HG02798 (cell line): ENCODE measurements at regions not wholly inside any gene's neighbourhood (a gene's known extent, or its start where the extent isn't known, plus 50 kb on each side); places are given as distances from the start of the nearest gene placed in this dataset.
"Not testable (repeated sequence)": the region's sequence is repeated elsewhere in the genome, so short reads cannot be mapped to it uniquely, and the experiment has no call there.

Experiments
- ATAC-seq: cut with Tn5 transposase; IDR thresholded peaks from one replicate; pipeline ENCODE4 v1.9.1; 2021; ENCODE audit warnings: mild to moderate bottlenecking; ENCODE audit not compliant: unreplicated experiment, poor library complexity

GRCh38 chr1:177891809-177892208 is 78.0 kb downstream of the SEC16B start:
- ATAC-seq: no peak

- ATAC-seq: no peak
Observed at GRCh38 chr1:177890479-177890878, 79.4 kb downstream of the SEC16B start.

GRCh38 chr1:177884479-177885021 is 85.3 kb downstream of the SEC16B start:
- no peak for ATAC-seq

GRCh38 chr1:177883581-177883980 is 86.3 kb downstream of the SEC16B start:
- ATAC-seq: no peak

GRCh38 chr1:177880339-177880891 is 89.4 kb downstream of the SEC16B start:
- no peak for ATAC-seq

GRCh38 chr1:177877086-177877485 is 92.8 kb downstream of the SEC16B start:
- no peak for ATAC-seq

GRCh38 chr1:177873238-177873637 is 96.6 kb downstream of the SEC16B start:
- no peak for ATAC-seq

- ATAC-seq: no peak
Observed at GRCh38 chr1:177872308-177872900, 97.5 kb downstream of the SEC16B start.

GRCh38 chr1:177871613-177872307 is 98.1 kb downstream of the SEC16B start:
- ATAC-seq: no peak

GRCh38 chr1:177869586-177869985 is 100.3 kb downstream of the SEC16B start:
- ATAC-seq: no peak

- not testable (repeated sequence) for ATAC-seq
Observed at GRCh38 chr1:177869011-177869410, 100.8 kb downstream of the SEC16B start.

GRCh38 chr1:177865807-177866206 is 104.1 kb downstream of the SEC16B start:
- no peak for ATAC-seq

- ATAC-seq: no peak
Observed at GRCh38 chr1:177864538-177865305, 105.1 kb downstream of the SEC16B start.

GRCh38 chr1:177863796-177864195 is 106.1 kb downstream of the SEC16B start:
- ATAC-seq: no peak

- no peak for ATAC-seq
Observed at GRCh38 chr1:177862916-177863315, 106.9 kb downstream of the SEC16B start.

- no peak for ATAC-seq
Observed at GRCh38 chr1:177859572-177859971, 110.3 kb downstream of the SEC16B start.

GRCh38 chr1:177858332-177858821 is 111.5 kb downstream of the SEC16B start:
- no peak for ATAC-seq

GRCh38 chr1:177857285-177857684 is 112.6 kb downstream of the SEC16B start:
- ATAC-seq: no peak

- no peak for ATAC-seq
Observed at GRCh38 chr1:177854951-177855350, 114.9 kb downstream of the SEC16B start.

GRCh38 chr1:177849579-177850290 is 120.1 kb downstream of the SEC16B start:
- ATAC-seq: no peak
